HG02763 (cell line): ENCODE measurements at regions not wholly inside any gene's neighbourhood (a gene's known extent, or its start where the extent isn't known, plus 50 kb on each side); places are given as distances from the start of the nearest gene placed in this dataset.
"Not testable (repeated sequence)": the region's sequence is repeated elsewhere in the genome, so short reads cannot be mapped to it uniquely, and the experiment has no call there.

Source experiments
- ATAC-seq: cut with Tn5 transposase; IDR thresholded peaks from one replicate; pipeline ENCODE4 v1.9.1; 2021; ENCODE audit warnings: mild to moderate bottlenecking, moderate library complexity; ENCODE audit not compliant: unreplicated experiment

GRCh38 chr3:195669310-195669709 lies 51.5 kb upstream of the MUC20 start:
- ATAC-seq = not testable (repeated sequence)

- not testable (repeated sequence) for ATAC-seq
Observed at GRCh38 chr3:195668131-195668766, 52.5 kb upstream of the MUC20 start.

- not testable (repeated sequence) for ATAC-seq
Observed at GRCh38 chr3:195665311-195665710, 55.5 kb upstream of the MUC20 start.

- not testable (repeated sequence) for ATAC-seq
Observed at GRCh38 chr3:195664131-195664530, 56.6 kb upstream of the MUC20 start.

GRCh38 chr3:195659136-195659533 lies 61.6 kb upstream of the MUC20 start:
- not testable (repeated sequence) for ATAC-seq

GRCh38 chr3:195658381-195659135 lies 62.2 kb upstream of the MUC20 start:
- peak; percentile 30 for ATAC-seq

GRCh38 chr3:195657475-195658372 lies 63.1 kb upstream of the MUC20 start:
- ATAC-seq = peak; percentile 88

- not testable (repeated sequence) for ATAC-seq
Observed at GRCh38 chr3:195656091-195656490, 64.7 kb upstream of the MUC20 start.

- not testable (repeated sequence) for ATAC-seq
Observed at GRCh38 chr3:195654746-195655145, 66.0 kb upstream of the MUC20 start.

GRCh38 chr3:195654138-195654537 lies 66.6 kb upstream of the MUC20 start:
- not testable (repeated sequence) for ATAC-seq

GRCh38 chr3:195653641-195654040 lies 67.1 kb upstream of the MUC20 start:
- not testable (repeated sequence) for ATAC-seq

- not testable (repeated sequence) for ATAC-seq
Observed at GRCh38 chr3:195647912-195648702, 64.4 kb upstream of the APOD start.

GRCh38 chr3:195645872-195646271 lies 62.1 kb upstream of the APOD start:
- ATAC-seq = not testable (repeated sequence)

- ATAC-seq = not testable (repeated sequence)
Observed at GRCh38 chr3:195643245-195643644, 59.5 kb upstream of the APOD start.

GRCh38 chr3:195642311-195642710 lies 58.6 kb upstream of the APOD start:
- not testable (repeated sequence) for ATAC-seq

- ATAC-seq = not testable (repeated sequence)
Observed at GRCh38 chr3:195638456-195638855, 54.7 kb upstream of the APOD start.

- ATAC-seq = not testable (repeated sequence)
Observed at GRCh38 chr3:195637473-195638233, 53.9 kb upstream of the APOD start.

- ATAC-seq = not testable (repeated sequence)
Observed at GRCh38 chr3:195637011-195637410, 53.3 kb upstream of the APOD start.

- not testable (repeated sequence) for ATAC-seq
Observed at GRCh38 chr3:195635898-195636685, 52.4 kb upstream of the APOD start.
